Fibroblast of lung (primary cell): ENCODE measurements at regions not wholly inside any gene's neighbourhood (a gene's known extent, or its start where the extent isn't known, plus 50 kb on each side); places are given as distances from the start of the nearest gene placed in this dataset.

Experiments
- EZH2 ChIP-seq: IDR thresholded peaks from 2 replicates; pipeline ENCODE4 v1.5.1; 2012; ENCODE audit warnings: low read length, control low read depth, mild to moderate bottlenecking; ENCODE audit errors: missing control alignments
- TF ChIP-seq, protein P1 (sequence below), 2 donors: IDR thresholded peaks in 1 of 2; conservative IDR thresholded peaks in 1 of 2; 1 replicate in 1 of 2; 2 replicates in 1 of 2; pipeline ENCODE4 v1.5.1; 2011 to 2012; ENCODE audit warnings: low read length in 2 of 2, control low read depth in 1 of 2, inconsistent platforms in 1 of 2, low read depth in 1 of 2, mild to moderate bottlenecking in 1 of 2

DNA sequence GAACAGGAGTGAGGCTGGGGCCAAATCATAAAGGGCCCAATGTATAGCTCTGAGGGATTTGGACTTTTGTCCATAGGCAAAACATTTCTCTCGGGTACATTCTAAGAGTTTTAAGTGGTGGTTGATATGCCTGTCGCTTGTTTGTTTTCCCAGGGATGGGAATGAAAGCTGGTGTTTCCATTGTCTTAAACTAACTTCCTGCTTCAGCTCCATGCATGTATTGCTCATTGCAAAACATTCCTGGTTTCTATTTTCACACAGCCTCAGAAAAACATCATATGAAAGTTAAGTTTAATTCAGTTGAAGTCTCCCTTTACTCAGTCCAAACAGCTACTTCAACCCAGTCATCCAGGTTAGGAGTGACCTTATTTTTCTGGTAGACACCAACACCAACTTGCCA is 235.0 kb downstream of the ACTL7B start:
- no peak for TF ChIP-seq EZH2
- TF ChIP-seq, protein P1, sequence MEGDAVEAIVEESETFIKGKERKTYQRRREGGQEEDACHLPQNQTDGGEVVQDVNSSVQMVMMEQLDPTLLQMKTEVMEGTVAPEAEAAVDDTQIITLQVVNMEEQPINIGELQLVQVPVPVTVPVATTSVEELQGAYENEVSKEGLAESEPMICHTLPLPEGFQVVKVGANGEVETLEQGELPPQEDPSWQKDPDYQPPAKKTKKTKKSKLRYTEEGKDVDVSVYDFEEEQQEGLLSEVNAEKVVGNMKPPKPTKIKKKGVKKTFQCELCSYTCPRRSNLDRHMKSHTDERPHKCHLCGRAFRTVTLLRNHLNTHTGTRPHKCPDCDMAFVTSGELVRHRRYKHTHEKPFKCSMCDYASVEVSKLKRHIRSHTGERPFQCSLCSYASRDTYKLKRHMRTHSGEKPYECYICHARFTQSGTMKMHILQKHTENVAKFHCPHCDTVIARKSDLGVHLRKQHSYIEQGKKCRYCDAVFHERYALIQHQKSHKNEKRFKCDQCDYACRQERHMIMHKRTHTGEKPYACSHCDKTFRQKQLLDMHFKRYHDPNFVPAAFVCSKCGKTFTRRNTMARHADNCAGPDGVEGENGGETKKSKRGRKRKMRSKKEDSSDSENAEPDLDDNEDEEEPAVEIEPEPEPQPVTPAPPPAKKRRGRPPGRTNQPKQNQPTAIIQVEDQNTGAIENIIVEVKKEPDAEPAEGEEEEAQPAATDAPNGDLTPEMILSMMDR (conservative IDR thresholded peaks at IDR 0.05 in 1 of 2, IDR thresholded peaks at IDR 0.05 in 1 of 2; ENCODE audit: low read depth in 1 of 2, low read length in 2 of 2): no peak
